HG02678 (cell line): ENCODE measurements at regions not wholly inside any gene's neighbourhood (a gene's known extent, or its start where the extent isn't known, plus 50 kb on each side); places are given as distances from the start of the nearest gene placed in this dataset.
"Not testable (repeated sequence)": the region's sequence is repeated elsewhere in the genome, so short reads cannot be mapped to it uniquely, and the experiment has no call there.

Source experiments
- ATAC-seq: cut with Tn5 transposase; IDR thresholded peaks from one replicate; pipeline ENCODE4 v1.9.1; 2021; ENCODE audit warnings: mild to moderate bottlenecking, moderate library complexity; ENCODE audit not compliant: unreplicated experiment

- no peak for ATAC-seq
Observed at GRCh38 chr2:179332903-179333302, 68.3 kb upstream of the SESTD1 start.

GRCh38 chr2:179331061-179331460 is 66.4 kb upstream of the SESTD1 start:
- no peak for ATAC-seq

DNA sequence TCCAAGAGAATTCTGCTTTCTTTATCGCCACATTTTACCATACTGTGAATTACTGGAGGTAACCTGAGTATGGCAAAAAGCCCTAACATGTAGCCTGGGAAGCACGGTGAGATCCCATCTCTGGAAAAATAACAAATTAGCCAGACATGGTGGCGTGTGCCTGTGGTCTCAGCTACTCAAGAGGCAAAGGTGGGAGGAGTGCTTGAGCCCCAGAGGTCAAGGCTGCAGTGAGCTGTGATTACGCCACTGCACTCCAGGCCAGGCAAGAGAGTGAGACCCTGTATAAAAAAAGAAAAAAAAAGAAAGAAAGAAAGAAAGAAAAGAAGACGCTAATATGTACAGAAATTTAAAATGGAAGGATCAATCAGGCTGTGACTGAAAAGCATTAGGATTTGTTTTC is 57.7 kb upstream of the SESTD1 start:
- ATAC-seq: no peak

DNA sequence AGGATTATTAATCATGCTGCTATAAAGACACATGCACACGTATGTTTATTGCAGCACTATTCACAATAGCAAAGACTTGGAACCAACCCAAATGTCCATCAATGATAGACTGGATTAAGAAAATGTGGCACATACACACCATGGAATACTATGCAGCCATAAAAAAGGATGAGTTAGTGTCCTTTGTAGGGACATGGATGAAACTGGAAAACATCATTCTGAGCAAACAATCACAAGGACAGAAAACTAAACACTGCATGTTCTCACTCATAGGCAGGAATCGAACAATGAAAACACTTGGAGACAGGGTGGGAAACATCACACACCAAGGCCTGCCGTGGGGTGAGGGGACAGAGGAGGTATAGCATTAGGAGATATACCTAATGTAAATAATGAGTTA is 56.4 kb upstream of the SESTD1 start:
- not testable (repeated sequence) for ATAC-seq

DNA sequence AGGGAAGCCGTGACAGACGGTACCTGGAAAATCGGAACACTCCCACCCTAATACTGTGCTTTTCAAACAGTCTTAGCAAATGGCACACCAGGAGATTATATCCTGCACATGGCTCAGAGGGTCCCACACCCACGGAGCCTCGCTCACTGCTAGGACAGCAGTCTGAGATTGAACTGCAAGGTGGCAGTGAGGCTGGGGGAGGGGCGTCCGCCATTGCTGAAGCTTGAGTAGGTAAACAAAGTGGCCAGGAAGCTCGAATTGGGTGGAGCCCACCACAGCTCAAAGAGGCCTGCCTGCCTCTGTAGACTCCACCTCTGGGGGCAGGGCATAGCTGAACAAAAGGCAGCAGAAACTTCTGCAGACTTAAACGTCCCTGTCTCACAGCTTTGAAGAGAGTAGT is 50.1 kb upstream of the SESTD1 start:
- not testable (repeated sequence) for ATAC-seq
